Endothelial cell of umbilical vein (primary cell): ENCODE measurements at regions not wholly inside any gene's neighbourhood (a gene's known extent, or its start where the extent isn't known, plus 50 kb on each side); places are given as distances from the start of the nearest gene placed in this dataset.

Experiments used
- EZH2 ChIP-seq: IDR thresholded peaks from 2 replicates; pipeline ENCODE4 v1.6.1; 2012; ENCODE audit warnings: borderline replicate concordance, low read depth, mild to moderate bottlenecking, moderate library complexity, low read length, inconsistent platforms; ENCODE audit not compliant: severe bottlenecking
- FOS ChIP-seq: IDR thresholded peaks from 2 replicates; pipeline ENCODE4 v1.6.1; 2011; ENCODE audit warnings: mild to moderate bottlenecking, low read length, moderate library complexity, borderline replicate concordance; ENCODE audit not compliant: insufficient read depth
- GATA2 ChIP-seq: IDR thresholded peaks from 2 replicates; pipeline ENCODE4 v1.7.0; 2011; ENCODE audit warnings: low read depth, mild to moderate bottlenecking, moderate library complexity, mixed read lengths, low read length; ENCODE audit not compliant: insufficient read length, insufficient read depth
- JUN ChIP-seq: IDR thresholded peaks from 2 replicates; pipeline ENCODE4 v1.6.1; 2011; ENCODE audit warnings: borderline replicate concordance, low read depth; ENCODE audit not compliant: insufficient read length, insufficient read depth
- MYC ChIP-seq: IDR thresholded peaks from one replicate; pipeline ENCODE4 v1.6.1; 2011; ENCODE audit warnings: mild to moderate bottlenecking, low read depth, low read length
- POLR2A ChIP-seq: IDR thresholded peaks from 2 replicates; pipeline ENCODE4 v1.6.1; 2012; ENCODE audit warnings: low read depth, mild to moderate bottlenecking, control low read depth, low read length
- POLR2AphosphoS5 ChIP-seq: IDR thresholded peaks from 2 replicates; pipeline ENCODE4 v1.6.1; 2012; ENCODE audit warnings: low read depth, mild to moderate bottlenecking, control low read depth, low read length, moderate library complexity; ENCODE audit not compliant: insufficient read depth
- TF ChIP-seq, protein P1 (sequence below), 2 donors: IDR thresholded peaks; 1 replicate in 1 of 2; 2 replicates in 1 of 2; pipeline ENCODE4 v1.5.1; 2011; ENCODE audit warnings: low read length in 2 of 2, mild to moderate bottlenecking in 2 of 2, moderate library complexity in 2 of 2, control low read depth in 1 of 2, inconsistent platforms in 1 of 2, low read depth in 1 of 2; ENCODE audit not compliant: insufficient read depth in 1 of 2; ENCODE audit errors: extremely low read depth in 1 of 2
- TF ChIP-seq, protein P2 (sequence below): IDR thresholded peaks from 2 replicates; pipeline ENCODE4 v1.6.1; 2011; ENCODE audit not compliant: insufficient read depth, insufficient read length

DNA sequence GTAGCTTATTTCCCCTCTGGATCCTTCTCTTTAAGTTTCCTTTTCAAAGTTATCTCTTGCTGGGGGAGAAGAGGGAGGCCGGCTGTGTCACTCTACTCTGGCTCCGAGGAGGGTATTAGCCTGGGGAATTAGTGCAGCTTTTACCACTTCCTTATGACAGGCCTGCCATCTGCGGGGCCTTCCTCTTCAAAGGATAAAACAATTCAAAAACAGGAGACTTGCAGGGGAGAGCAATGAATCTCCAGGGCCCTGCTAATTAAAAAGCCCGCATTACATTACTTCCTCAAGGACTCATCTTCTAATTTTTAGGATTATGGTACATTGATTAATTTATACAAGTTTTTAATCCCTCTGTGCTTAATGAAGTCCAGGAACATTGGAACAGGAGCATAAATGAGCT lies 190.9 kb upstream of the CDH5 start:
- TF ChIP-seq POLR2A (no peak), EZH2 (no peak), JUN (no peak), POLR2AphosphoS5 (no peak), FOS (no peak), MYC (no peak), GATA2 (no peak)
- TF ChIP-seq, protein P1, sequence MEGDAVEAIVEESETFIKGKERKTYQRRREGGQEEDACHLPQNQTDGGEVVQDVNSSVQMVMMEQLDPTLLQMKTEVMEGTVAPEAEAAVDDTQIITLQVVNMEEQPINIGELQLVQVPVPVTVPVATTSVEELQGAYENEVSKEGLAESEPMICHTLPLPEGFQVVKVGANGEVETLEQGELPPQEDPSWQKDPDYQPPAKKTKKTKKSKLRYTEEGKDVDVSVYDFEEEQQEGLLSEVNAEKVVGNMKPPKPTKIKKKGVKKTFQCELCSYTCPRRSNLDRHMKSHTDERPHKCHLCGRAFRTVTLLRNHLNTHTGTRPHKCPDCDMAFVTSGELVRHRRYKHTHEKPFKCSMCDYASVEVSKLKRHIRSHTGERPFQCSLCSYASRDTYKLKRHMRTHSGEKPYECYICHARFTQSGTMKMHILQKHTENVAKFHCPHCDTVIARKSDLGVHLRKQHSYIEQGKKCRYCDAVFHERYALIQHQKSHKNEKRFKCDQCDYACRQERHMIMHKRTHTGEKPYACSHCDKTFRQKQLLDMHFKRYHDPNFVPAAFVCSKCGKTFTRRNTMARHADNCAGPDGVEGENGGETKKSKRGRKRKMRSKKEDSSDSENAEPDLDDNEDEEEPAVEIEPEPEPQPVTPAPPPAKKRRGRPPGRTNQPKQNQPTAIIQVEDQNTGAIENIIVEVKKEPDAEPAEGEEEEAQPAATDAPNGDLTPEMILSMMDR (IDR thresholded peaks at IDR 0.05; ENCODE audit: extremely low read depth in 1 of 2, insufficient read depth in 1 of 2, low read depth in 1 of 2, low read length in 2 of 2) = no peak
- TF ChIP-seq, protein P2, sequence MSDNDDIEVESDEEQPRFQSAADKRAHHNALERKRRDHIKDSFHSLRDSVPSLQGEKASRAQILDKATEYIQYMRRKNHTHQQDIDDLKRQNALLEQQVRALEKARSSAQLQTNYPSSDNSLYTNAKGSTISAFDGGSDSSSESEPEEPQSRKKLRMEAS = no peak
